GM10266 (cell line): ENCODE measurements at regions not wholly inside any gene's neighbourhood (a gene's known extent, or its start where the extent isn't known, plus 50 kb on each side); places are given as distances from the start of the nearest gene placed in this dataset.

Experiments used
- DNase-seq: peaks from one replicate; pipeline ENCODE4 v3.0.0; 2012; ENCODE audit errors: extremely low spot score
- CTCF ChIP-seq: IDR thresholded peaks from 2 replicates; pipeline ENCODE4 v1.5.1; 2012; ENCODE audit warnings: mild to moderate bottlenecking, low read depth; ENCODE audit not compliant: control insufficient read depth, insufficient read depth; ENCODE audit errors: missing control alignments

- DNase-seq, result no peak
- no peak for TF ChIP-seq CTCF
These were observed 162.8 kb downstream of the BARX1 start for GRCh38 chr9:93792358-93792757.

GRCh38 chr9:93786204-93786603, 169.0 kb downstream of the BARX1 start:
- DNase-seq, result no peak
- no peak for TF ChIP-seq CTCF

GRCh38 chr9:93776873-93777272, 178.3 kb downstream of the BARX1 start:
- no peak for DNase-seq
- TF ChIP-seq CTCF, result no peak

- TF ChIP-seq CTCF, result no peak
- DNase-seq, result no peak
These were observed 178.9 kb downstream of the BARX1 start for GRCh38 chr9:93776256-93776655.

- no peak for DNase-seq
- TF ChIP-seq CTCF, result no peak
These were observed 180.6 kb downstream of the BARX1 start for GRCh38 chr9:93774331-93775102.

- TF ChIP-seq CTCF, result no peak
- no peak for DNase-seq
These were observed 183.9 kb downstream of the BARX1 start for GRCh38 chr9:93771276-93771675.

- TF ChIP-seq CTCF, result no peak
- DNase-seq, result no peak
These were observed 185.4 kb downstream of the PHF2 start for GRCh38 chr9:93761822-93762221.
